ENCODE measurements at regions not wholly inside any gene's neighbourhood (a gene's known extent, or its start where the extent isn't known, plus 50 kb on each side); places are given as distances from the start of the nearest gene placed in this dataset.

DNA sequence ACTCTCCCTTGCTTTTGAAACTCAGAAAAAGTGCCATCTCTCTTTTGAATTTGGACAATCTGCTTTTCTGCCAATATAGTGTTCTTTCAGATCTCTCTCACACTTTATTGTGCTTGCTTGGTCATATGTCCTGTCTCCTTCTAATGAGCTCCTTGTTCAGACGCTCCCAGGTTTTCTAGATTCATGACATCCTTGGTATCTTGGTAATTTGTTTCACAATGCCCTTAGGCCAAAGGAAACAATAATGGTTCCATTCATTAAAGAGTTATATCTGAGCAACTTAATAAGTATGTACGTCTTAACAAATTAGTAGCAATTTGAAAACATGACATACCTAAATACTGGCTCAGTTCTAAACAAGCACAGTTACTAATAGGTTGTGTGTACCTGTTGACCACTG is 293.4 kb upstream of the SPTLC3 start:
- Histone ChIP-seq H3K4me3 (ENCODE audit: low read depth, low read length) (no peak overlapping the region), H3K27me3 (ENCODE audit: control insufficient read depth, insufficient read depth, low read length) (no peaks in the 10 kb centered on the region), H3K9ac (ENCODE audit: low read depth, low read length) (no peak overlapping the region), H3K4me1 (ENCODE audit: control insufficient read depth, insufficient read depth, low read length) (no peaks in the 10 kb centered on the region), H3K9me3 (ENCODE audit: control insufficient read depth, insufficient read depth, low read length) (no peaks in the 10 kb centered on the region), H3K36me3 (ENCODE audit: control insufficient read depth, insufficient read depth, low read length) (no peaks in the 10 kb centered on the region)

DNA sequence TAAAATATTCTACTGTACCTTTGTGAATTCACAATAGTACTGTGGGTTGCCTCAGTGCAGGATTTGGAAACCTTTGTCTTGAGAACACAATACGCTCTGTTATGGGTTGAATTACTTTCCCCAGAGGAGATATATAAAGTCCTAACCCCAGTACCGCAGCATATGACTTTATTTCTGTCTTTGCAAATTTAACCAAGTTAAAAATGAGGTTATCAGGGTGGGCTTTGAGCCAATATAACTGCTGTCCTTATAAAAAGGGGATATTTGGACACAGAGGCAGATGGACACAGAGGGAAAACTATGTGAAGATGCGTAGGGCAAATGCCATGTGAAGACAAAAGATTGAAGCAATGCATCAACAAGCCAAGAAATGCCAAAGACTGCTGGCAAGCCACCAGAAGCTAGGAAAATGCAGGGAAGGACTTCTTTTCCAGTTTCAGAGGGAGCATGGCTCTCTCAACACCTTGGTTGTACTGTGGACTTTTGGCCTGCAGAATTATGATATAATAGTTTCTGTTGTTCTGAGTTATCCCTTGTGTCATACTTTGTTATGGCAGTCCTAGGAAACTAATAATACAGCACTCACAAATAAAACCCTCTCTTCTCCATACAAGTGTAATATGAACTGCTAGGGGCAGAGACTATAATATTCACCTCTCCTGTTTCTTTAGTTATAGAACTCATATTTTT is 292.6 kb upstream of the SPTLC3 start:
- Histone ChIP-seq H3K4me1 (ENCODE audit: control insufficient read depth, insufficient read depth, low read length) (no peaks in the 10 kb centered on the region), H3K9ac (ENCODE audit: low read depth, low read length) (no peak overlapping the region), H3K9me3 (ENCODE audit: control insufficient read depth, insufficient read depth, low read length) (no peaks in the 10 kb centered on the region), H3K36me3 (ENCODE audit: control insufficient read depth, insufficient read depth, low read length) (no peaks in the 10 kb centered on the region), H3K4me3 (ENCODE audit: low read depth, low read length) (no peak overlapping the region), H3K27me3 (ENCODE audit: control insufficient read depth, insufficient read depth, low read length) (no peaks in the 10 kb centered on the region)

GRCh38 chr20:12717061-12717460 is 291.7 kb upstream of the SPTLC3 start:
- H3K36me3 ChIP-seq (ENCODE audit: control insufficient read depth, insufficient read depth, low read length), result no peaks in the 10 kb centered on the region
- H3K4me1 ChIP-seq (ENCODE audit: control insufficient read depth, insufficient read depth, low read length), result no peaks in the 10 kb centered on the region
- no peak overlapping the region for H3K4me3 ChIP-seq (ENCODE audit: low read depth, low read length)
- H3K9me3 ChIP-seq (ENCODE audit: control insufficient read depth, insufficient read depth, low read length), result no peaks in the 10 kb centered on the region
- H3K9ac ChIP-seq (ENCODE audit: low read depth, low read length), result no peak overlapping the region
- no peaks in the 10 kb centered on the region for H3K27me3 ChIP-seq (ENCODE audit: control insufficient read depth, insufficient read depth, low read length)

- Histone ChIP-seq H3K9me3 (ENCODE audit: control insufficient read depth, insufficient read depth, low read length) (no peaks in the 10 kb centered on the region), H3K27me3 (ENCODE audit: control insufficient read depth, insufficient read depth, low read length) (no peaks in the 10 kb centered on the region), H3K4me3 (ENCODE audit: low read depth, low read length) (no peak overlapping the region), H3K4me1 (ENCODE audit: control insufficient read depth, insufficient read depth, low read length) (no peaks in the 10 kb centered on the region), H3K36me3 (ENCODE audit: control insufficient read depth, insufficient read depth, low read length) (no peaks in the 10 kb centered on the region), H3K9ac (ENCODE audit: low read depth, low read length) (no peak overlapping the region)
Measured at GRCh38 chr20:12718619-12719018, 290.2 kb upstream of the SPTLC3 start.

DNA sequence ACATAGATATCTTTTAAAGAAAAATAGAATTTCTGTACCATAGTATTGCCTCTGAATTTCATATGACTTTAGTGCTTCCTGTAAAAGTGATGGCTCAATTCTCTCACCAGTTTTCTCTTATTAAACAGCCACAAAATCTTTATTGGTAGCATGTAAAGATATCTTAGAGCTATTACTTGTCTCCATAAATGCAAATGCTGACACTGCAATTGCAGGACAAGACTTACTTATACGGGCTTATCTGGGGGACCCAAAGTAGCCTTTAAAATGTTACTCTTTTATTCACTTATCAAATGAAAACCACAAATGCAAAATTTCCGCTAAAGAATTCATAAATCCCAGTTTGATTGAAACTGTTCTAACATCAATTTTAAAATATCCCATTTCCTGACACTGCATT is 287.1 kb upstream of the SPTLC3 start:
- H3K4me3 ChIP-seq (ENCODE audit: low read depth, low read length), result no peak overlapping the region
- no peaks in the 10 kb centered on the region for H3K4me1 ChIP-seq (ENCODE audit: control insufficient read depth, insufficient read depth, low read length)

GRCh38 chr20:12722091-12722490 is 286.7 kb upstream of the SPTLC3 start:
- no peak overlapping the region for H3K4me3 ChIP-seq (ENCODE audit: low read depth, low read length)
- no peaks in the 10 kb centered on the region for H3K36me3 ChIP-seq (ENCODE audit: control insufficient read depth, insufficient read depth, low read length)
- no peaks in the 10 kb centered on the region for H3K27me3 ChIP-seq (ENCODE audit: control insufficient read depth, insufficient read depth, low read length)
- H3K9me3 ChIP-seq (ENCODE audit: control insufficient read depth, insufficient read depth, low read length), result no peaks in the 10 kb centered on the region
- H3K9ac ChIP-seq (ENCODE audit: low read depth, low read length), result no peak overlapping the region
- peaks cover 2% of the 10 kb centered on the region for H3K4me1 ChIP-seq (ENCODE audit: control insufficient read depth, insufficient read depth, low read length)

More for the DNA sequence above, 287.1 kb upstream of the SPTLC3 start:
- Histone ChIP-seq H3K27me3 (ENCODE audit: control insufficient read depth, insufficient read depth, low read length) (no peaks in the 10 kb centered on the region), H3K36me3 (ENCODE audit: control insufficient read depth, insufficient read depth, low read length) (no peaks in the 10 kb centered on the region), H3K9me3 (ENCODE audit: control insufficient read depth, insufficient read depth, low read length) (no peaks in the 10 kb centered on the region), H3K9ac (ENCODE audit: low read depth, low read length) (no peak overlapping the region)

DNA sequence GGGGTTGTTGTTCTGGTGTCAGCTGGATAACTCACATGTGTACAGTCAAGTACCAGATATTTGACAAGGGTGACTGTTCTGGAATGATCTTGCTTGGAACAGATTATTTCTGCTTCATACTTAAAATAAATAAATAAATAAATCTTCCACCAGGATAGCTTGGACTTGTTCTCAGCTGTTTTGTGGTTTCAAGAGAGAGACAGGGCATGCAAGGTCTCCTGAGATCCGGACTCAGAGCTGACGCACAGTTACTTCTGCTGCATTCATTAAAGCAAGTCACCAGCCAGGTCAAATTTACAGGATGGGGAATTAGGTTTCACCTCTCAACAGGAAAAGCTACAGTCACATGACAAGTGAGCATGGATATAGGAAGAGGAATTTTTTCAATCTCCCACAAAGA is 285.0 kb upstream of the SPTLC3 start:
- H3K27me3 ChIP-seq (ENCODE audit: control insufficient read depth, insufficient read depth, low read length), result no peaks in the 10 kb centered on the region
- no peak overlapping the region for H3K4me3 ChIP-seq (ENCODE audit: low read depth, low read length)
- no peak overlapping the region for H3K9ac ChIP-seq (ENCODE audit: low read depth, low read length)
- no peaks in the 10 kb centered on the region for H3K36me3 ChIP-seq (ENCODE audit: control insufficient read depth, insufficient read depth, low read length)
- H3K9me3 ChIP-seq (ENCODE audit: control insufficient read depth, insufficient read depth, low read length), result no peaks in the 10 kb centered on the region
- peaks cover 3% of the 10 kb centered on the region for H3K4me1 ChIP-seq (ENCODE audit: control insufficient read depth, insufficient read depth, low read length)

DNA sequence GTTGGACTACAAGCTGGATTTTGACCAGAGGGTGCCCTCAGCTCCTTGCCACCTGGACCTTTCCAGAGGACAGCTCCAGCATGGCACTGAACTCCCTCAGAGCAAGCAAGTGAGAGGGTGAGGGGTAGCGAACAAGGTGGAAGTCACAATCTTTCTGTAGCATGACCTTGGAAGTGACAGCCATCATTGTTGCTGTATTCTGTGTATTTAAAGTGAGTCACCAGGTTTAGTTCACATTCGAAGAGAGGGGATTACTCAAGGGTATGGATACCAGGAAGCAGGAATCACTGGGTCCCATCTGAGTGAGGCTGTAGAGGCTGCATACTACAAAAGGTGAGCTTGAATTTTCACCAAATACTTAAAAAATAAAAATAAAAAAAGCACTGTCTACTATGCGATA is 280.0 kb upstream of the SPTLC3 start:
- H3K9me3 ChIP-seq (ENCODE audit: control insufficient read depth, insufficient read depth, low read length), result no peaks in the 10 kb centered on the region
- no peaks in the 10 kb centered on the region for H3K36me3 ChIP-seq (ENCODE audit: control insufficient read depth, insufficient read depth, low read length)
- no peaks in the 10 kb centered on the region for H3K27me3 ChIP-seq (ENCODE audit: control insufficient read depth, insufficient read depth, low read length)
- H3K4me3 ChIP-seq (ENCODE audit: low read depth, low read length), result no peak overlapping the region
- H3K9ac ChIP-seq (ENCODE audit: low read depth, low read length), result no peak overlapping the region
- peaks cover 3% of the 10 kb centered on the region for H3K4me1 ChIP-seq (ENCODE audit: control insufficient read depth, insufficient read depth, low read length)

GRCh38 chr20:12729326-12729725 is 279.4 kb upstream of the SPTLC3 start:
- no peak overlapping the region for H3K9ac ChIP-seq (ENCODE audit: low read depth, low read length)
- no peaks in the 10 kb centered on the region for H3K36me3 ChIP-seq (ENCODE audit: control insufficient read depth, insufficient read depth, low read length)
- no peaks in the 10 kb centered on the region for H3K9me3 ChIP-seq (ENCODE audit: control insufficient read depth, insufficient read depth, low read length)
- H3K27me3 ChIP-seq (ENCODE audit: control insufficient read depth, insufficient read depth, low read length), result no peaks in the 10 kb centered on the region
- H3K4me1 ChIP-seq (ENCODE audit: control insufficient read depth, insufficient read depth, low read length), result peaks cover 3% of the 10 kb centered on the region
- no peak overlapping the region for H3K4me3 ChIP-seq (ENCODE audit: low read depth, low read length)

DNA sequence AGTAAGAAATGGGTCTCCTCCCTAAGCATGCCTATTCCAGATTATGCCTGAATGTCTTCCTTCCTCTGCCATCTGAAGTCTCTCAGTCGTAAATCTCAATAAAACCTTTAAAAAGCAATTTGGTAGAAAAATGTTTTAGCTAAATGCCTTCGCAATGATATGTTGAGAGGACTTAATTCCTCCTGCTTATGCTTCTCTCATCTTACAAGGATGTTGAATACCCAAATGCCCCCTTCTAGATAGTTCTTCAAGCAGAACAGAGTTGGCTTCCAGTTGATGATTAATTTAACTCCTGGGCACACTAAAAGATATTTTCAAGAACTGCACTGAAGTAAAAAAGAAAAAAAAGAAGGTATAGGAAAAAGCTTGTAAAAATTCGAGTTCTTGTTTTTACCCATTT is 275.0 kb upstream of the SPTLC3 start:
- Histone ChIP-seq H3K9me3 (ENCODE audit: control insufficient read depth, insufficient read depth, low read length) (no peaks in the 10 kb centered on the region), H3K9ac (ENCODE audit: low read depth, low read length) (no peak overlapping the region)

GRCh38 chr20:12737497-12737896 is 271.3 kb upstream of the SPTLC3 start:
- Histone ChIP-seq H3K36me3 (ENCODE audit: control insufficient read depth, insufficient read depth, low read length) (no peaks in the 10 kb centered on the region), H3K9ac (ENCODE audit: low read depth, low read length) (no peak overlapping the region), H3K4me1 (ENCODE audit: control insufficient read depth, insufficient read depth, low read length) (no peaks in the 10 kb centered on the region), H3K9me3 (ENCODE audit: control insufficient read depth, insufficient read depth, low read length) (no peaks in the 10 kb centered on the region), H3K27me3 (ENCODE audit: control insufficient read depth, insufficient read depth, low read length) (no peaks in the 10 kb centered on the region), H3K4me3 (ENCODE audit: low read depth, low read length) (no peak overlapping the region)

More for the DNA sequence above, 275.0 kb upstream of the SPTLC3 start:
- H3K27me3 ChIP-seq (ENCODE audit: control insufficient read depth, insufficient read depth, low read length), result no peaks in the 10 kb centered on the region
- H3K4me3 ChIP-seq (ENCODE audit: low read depth, low read length), result no peak overlapping the region
- no peaks in the 10 kb centered on the region for H3K4me1 ChIP-seq (ENCODE audit: control insufficient read depth, insufficient read depth, low read length)
- no peaks in the 10 kb centered on the region for H3K36me3 ChIP-seq (ENCODE audit: control insufficient read depth, insufficient read depth, low read length)

DNA sequence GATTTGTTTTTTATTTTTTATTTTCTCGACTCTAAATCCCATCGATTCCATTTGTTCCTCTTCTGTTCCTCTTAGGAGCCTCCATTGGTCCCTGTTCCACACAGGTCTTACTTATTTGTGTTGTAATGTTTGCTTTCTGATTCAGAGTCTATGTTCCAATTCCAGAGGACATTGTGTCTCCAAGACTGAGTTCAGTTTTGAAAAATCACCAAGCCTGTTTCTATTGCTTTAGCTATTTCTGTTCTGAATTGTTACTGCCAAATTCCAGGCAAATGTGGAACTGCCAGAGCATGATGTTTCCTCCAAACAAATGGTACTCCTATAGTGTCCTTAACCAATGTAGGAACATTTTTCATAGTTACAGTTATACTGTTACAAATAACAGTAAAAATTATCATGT is 270.9 kb upstream of the SPTLC3 start:
- Histone ChIP-seq H3K9ac (ENCODE audit: low read depth, low read length) (no peak overlapping the region), H3K27me3 (ENCODE audit: control insufficient read depth, insufficient read depth, low read length) (no peaks in the 10 kb centered on the region), H3K4me1 (ENCODE audit: control insufficient read depth, insufficient read depth, low read length) (no peaks in the 10 kb centered on the region), H3K9me3 (ENCODE audit: control insufficient read depth, insufficient read depth, low read length) (no peaks in the 10 kb centered on the region), H3K36me3 (ENCODE audit: control insufficient read depth, insufficient read depth, low read length) (no peaks in the 10 kb centered on the region), H3K4me3 (ENCODE audit: low read depth, low read length) (no peak overlapping the region)
